PC-3 (cell line): ENCODE measurements at regions not wholly inside any gene's neighbourhood (a gene's known extent, or its start where the extent isn't known, plus 50 kb on each side); places are given as distances from the start of the nearest gene placed in this dataset.

Experiments used
- CTCF ChIP-seq: fragments of 300-600 bp; sonication (generic); conservative IDR thresholded peaks from 2 replicates; pipeline ENCODE4 v1.5.1; 2017; ENCODE audit warnings: antibody characterized with exemption, low read depth, mild to moderate bottlenecking, low read length
- EZH2 ChIP-seq: fragments of 300-600 bp; sonication (generic); IDR thresholded peaks from one replicate; pipeline ENCODE4 v1.6.1; 2017; ENCODE audit warnings: antibody characterized with exemption, mild to moderate bottlenecking, low read length; ENCODE audit not compliant: unreplicated experiment

GRCh38 chr2:217028128-217028527 lies 168.3 kb upstream of the TNP1 start:
- TF ChIP-seq EZH2 = no peak
- no peak for TF ChIP-seq CTCF
